HL-60 (cell line): ENCODE measurements at regions not wholly inside any gene's neighbourhood (a gene's known extent, or its start where the extent isn't known, plus 50 kb on each side); places are given as distances from the start of the nearest gene placed in this dataset.

ENCODE experiments used
- DNase-seq, 2 experiments: peaks; one replicate each; pipeline ENCODE4 v3.0.0-alpha.2; 2010 to 2020; ENCODE audit warnings: low read depth in 1 of 2, low spot score in 1 of 2
- H3K27ac ChIP-seq: fragments of 250-450 bp; sonication (Bioruptor Pico); replicated peaks from 2 replicates; pipeline ENCODE4 v1.5.1; 2020; ENCODE audit warnings: mild to moderate bottlenecking, moderate library complexity
- H3K27me3 ChIP-seq: fragments of 250-450 bp; sonication (Bioruptor Pico); 2 replicates; pipeline ENCODE4 v1.5.1; 2021; ENCODE audit warnings: mild to moderate bottlenecking, moderate library complexity; ENCODE audit not compliant: insufficient read depth, poor library complexity, severe bottlenecking
- H3K4me3 ChIP-seq: replicated peaks from 2 replicates; pipeline ENCODE4 v1.5.1; 2011; ENCODE audit warnings: mild to moderate bottlenecking, control low read depth, low read length; ENCODE audit not compliant: insufficient read depth
- GABPA ChIP-seq: IDR thresholded peaks from 2 replicates; pipeline ENCODE4 v1.6.1; 2012; ENCODE audit warnings: low read depth
- POLR2AphosphoS5 ChIP-seq: IDR thresholded peaks from 2 replicates; pipeline ENCODE4 v1.6.1; 2012; ENCODE audit warnings: low read depth
- SPI1 ChIP-seq: IDR thresholded peaks from 2 replicates; pipeline ENCODE4 v1.6.1; 2012; ENCODE audit warnings: low read depth, mild to moderate bottlenecking, borderline replicate concordance
- TF ChIP-seq, protein P1 (sequence below): IDR thresholded peaks from 2 replicates; pipeline ENCODE4 v1.6.1; 2012; ENCODE audit warnings: low read depth; ENCODE audit not compliant: insufficient replicate concordance
- TF ChIP-seq, protein P2 (sequence below): IDR thresholded peaks from one replicate; pipeline ENCODE4 v1.5.1; 2011; ENCODE audit warnings: low read length, control low read depth, inconsistent platforms; ENCODE audit not compliant: insufficient read depth

DNA sequence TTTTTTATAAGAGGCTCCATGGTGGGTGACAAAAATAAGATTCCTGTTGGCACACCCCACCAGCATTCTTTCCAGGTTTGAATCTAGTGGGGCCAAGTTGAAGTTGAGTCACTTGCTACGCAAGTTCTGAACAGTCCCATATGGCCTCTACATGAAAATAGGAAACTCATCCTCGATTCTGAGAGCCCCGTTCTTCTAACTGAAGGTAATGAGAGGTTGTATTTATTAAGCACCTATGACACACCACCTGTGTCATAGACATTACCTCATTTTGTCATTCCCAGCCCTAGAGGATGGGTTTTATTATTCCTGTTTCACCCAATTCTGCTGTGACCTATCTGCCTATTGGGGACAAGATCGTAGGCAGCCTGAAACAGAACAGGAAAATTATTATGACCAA is 131.7 kb downstream of the ACTL7B start:
- no peak for DNase-seq
- Histone ChIP-seq H3K27me3 (no peaks in the 10 kb centered on the region), H3K4me3 (no peak overlapping the region), H3K27ac (no peak overlapping the region)
- TF ChIP-seq SPI1 (no peak), GABPA (no peak), POLR2AphosphoS5 (no peak)
- TF ChIP-seq, protein P1, sequence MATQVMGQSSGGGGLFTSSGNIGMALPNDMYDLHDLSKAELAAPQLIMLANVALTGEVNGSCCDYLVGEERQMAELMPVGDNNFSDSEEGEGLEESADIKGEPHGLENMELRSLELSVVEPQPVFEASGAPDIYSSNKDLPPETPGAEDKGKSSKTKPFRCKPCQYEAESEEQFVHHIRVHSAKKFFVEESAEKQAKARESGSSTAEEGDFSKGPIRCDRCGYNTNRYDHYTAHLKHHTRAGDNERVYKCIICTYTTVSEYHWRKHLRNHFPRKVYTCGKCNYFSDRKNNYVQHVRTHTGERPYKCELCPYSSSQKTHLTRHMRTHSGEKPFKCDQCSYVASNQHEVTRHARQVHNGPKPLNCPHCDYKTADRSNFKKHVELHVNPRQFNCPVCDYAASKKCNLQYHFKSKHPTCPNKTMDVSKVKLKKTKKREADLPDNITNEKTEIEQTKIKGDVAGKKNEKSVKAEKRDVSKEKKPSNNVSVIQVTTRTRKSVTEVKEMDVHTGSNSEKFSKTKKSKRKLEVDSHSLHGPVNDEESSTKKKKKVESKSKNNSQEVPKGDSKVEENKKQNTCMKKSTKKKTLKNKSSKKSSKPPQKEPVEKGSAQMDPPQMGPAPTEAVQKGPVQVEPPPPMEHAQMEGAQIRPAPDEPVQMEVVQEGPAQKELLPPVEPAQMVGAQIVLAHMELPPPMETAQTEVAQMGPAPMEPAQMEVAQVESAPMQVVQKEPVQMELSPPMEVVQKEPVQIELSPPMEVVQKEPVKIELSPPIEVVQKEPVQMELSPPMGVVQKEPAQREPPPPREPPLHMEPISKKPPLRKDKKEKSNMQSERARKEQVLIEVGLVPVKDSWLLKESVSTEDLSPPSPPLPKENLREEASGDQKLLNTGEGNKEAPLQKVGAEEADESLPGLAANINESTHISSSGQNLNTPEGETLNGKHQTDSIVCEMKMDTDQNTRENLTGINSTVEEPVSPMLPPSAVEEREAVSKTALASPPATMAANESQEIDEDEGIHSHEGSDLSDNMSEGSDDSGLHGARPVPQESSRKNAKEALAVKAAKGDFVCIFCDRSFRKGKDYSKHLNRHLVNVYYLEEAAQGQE = no peak
- TF ChIP-seq, protein P2, sequence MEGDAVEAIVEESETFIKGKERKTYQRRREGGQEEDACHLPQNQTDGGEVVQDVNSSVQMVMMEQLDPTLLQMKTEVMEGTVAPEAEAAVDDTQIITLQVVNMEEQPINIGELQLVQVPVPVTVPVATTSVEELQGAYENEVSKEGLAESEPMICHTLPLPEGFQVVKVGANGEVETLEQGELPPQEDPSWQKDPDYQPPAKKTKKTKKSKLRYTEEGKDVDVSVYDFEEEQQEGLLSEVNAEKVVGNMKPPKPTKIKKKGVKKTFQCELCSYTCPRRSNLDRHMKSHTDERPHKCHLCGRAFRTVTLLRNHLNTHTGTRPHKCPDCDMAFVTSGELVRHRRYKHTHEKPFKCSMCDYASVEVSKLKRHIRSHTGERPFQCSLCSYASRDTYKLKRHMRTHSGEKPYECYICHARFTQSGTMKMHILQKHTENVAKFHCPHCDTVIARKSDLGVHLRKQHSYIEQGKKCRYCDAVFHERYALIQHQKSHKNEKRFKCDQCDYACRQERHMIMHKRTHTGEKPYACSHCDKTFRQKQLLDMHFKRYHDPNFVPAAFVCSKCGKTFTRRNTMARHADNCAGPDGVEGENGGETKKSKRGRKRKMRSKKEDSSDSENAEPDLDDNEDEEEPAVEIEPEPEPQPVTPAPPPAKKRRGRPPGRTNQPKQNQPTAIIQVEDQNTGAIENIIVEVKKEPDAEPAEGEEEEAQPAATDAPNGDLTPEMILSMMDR = no peak

DNA sequence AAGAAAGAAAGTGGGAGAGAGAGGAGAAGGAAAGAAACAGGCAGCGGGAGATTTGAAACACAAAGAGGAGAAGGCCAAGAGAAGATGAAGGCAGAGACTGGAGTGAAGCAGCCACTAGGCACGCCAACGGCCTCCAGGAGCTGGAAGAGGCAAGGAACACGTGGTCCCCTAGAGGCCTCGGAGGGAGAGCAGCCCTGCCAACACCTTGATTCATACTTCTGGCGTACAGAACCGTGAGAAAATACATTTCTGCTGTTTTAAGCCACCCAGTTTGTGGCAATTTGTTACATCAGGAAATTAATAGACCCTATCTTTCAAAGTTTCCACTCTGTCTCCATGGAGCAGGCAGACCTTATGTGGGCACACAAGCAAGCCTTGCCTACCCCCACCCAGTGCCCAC is 133.4 kb downstream of the ACTL7B start:
- H3K4me3 ChIP-seq = no peak overlapping the region
- TF ChIP-seq, protein P1 = no peak
- TF ChIP-seq SPI1 = no peak
- TF ChIP-seq GABPA = no peak
- no peak for TF ChIP-seq POLR2AphosphoS5
- TF ChIP-seq, protein P2 = no peak
- no peak for DNase-seq
- H3K27me3 ChIP-seq = no peaks in the 10 kb centered on the region
- H3K27ac ChIP-seq = no peak overlapping the region

DNA sequence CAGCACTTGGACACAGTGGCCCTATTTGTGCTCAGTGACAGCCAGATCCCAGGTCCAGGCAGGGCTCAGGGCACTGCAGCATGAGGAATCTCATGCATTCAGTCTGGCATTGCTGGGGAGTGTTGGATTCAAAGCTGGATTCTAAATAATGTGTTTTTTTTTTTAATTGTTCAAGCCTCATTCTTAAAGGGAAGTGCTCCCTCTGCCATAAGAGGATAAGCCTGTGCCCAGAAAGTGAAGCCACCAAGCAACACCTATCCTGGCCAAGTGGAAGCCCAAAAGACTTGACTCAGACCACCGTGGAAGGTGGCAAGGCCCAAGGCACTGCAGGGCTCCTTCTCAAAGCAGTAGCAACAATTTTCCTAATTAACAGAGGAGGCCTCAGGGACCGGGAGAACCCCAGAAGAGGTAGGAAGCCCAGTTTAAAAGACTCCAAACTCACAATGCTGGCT is 135.6 kb downstream of the ACTL7B start:
- H3K27ac ChIP-seq = no peak overlapping the region
- H3K4me3 ChIP-seq = no peak overlapping the region
- no peak for DNase-seq
- H3K27me3 ChIP-seq = no peaks in the 10 kb centered on the region
- TF ChIP-seq, protein P1 = no peak
- TF ChIP-seq, protein P2 = no peak
- TF ChIP-seq GABPA (no peak), POLR2AphosphoS5 (no peak), SPI1 (no peak)
